Pancreas (tissue), 10 donors: ENCODE measurements at regions not wholly inside any gene's neighbourhood (a gene's known extent, or its start where the extent isn't known, plus 50 kb on each side); places are given as distances from the start of the nearest gene placed in this dataset.

Source experiments
- ATAC-seq, 4 donors: fragments of 200-7000 bp; cut with Tn5 transposase; one replicate each; pipeline versions ENCODE4 v1.8.0 to v1.9.1; 2020; ENCODE audit warnings: mild to moderate bottlenecking in 4 of 4, moderate library complexity in 4 of 4
- DNase-seq, 6 donors: peaks; one replicate each; pipeline ENCODE4 v3.0.0-alpha.2; 2020
- FAIRE-seq: peaks from 2 replicates; lab custom pipeline; 2012; peaks lifted over from hg19 to GRCh38; lab: Jason Lieb, UNC
- H3K27ac ChIP-seq, 4 donors: fragments of 200-600 bp; sonication (generic); 1 replicate in 3 of 4; 2 replicates in 1 of 4; pipeline versions ENCODE4 v1.5.0 to v1.8.0; 2020
- H3K27me3 ChIP-seq, 4 donors: fragments of 200-600 bp; one replicate each; pipeline ENCODE4 v1.8.0; 2021
- H3K36me3 ChIP-seq, 3 donors: fragments of 200-600 bp; sonication (generic) in 1 of 3; one replicate each; pipeline versions ENCODE4 v1.5.0 to v1.8.0; 2020 to 2021
- H3K4me1 ChIP-seq, 3 donors: fragments of 200-600 bp; one replicate each; pipeline ENCODE4 v1.8.0; 2021
- H3K4me3 ChIP-seq, 4 donors: fragments of 200-600 bp; sonication (generic) in 2 of 4; one replicate each; pipeline versions ENCODE4 v1.5.0 to v1.8.0; 2020 to 2021
- H3K9me3 ChIP-seq, 4 donors: fragments of 200-600 bp; one replicate each; pipeline ENCODE4 v1.8.0; 2021
- CTCF ChIP-seq, 4 donors: fragments of 200-600 bp; sonication (generic) in 3 of 4; IDR thresholded peaks; one replicate each; pipeline versions ENCODE4 v1.5.0 to v1.8.0; 2021; ENCODE audit warnings: antibody characterized with exemption in 4 of 4
- WGBS, 2 donors: extraction: QIAGEN DNeasy Blood & Tissue Kit; methylation state at CpG; one replicate each; pipeline ENCODE4 v1.1.7; 2013; 5-methylcytosine and 5-hydroxymethylcytosine counted together
- intact Hi-C, 3 donors: fragments of 100-400 bp; cut with DNase I; formaldehyde crosslinking; loops; one replicate each; pipeline versions ENCODE4 v1.11.1 to v1.14.2; 2022
- donor health status: healthy with polysubstance abuse.
- donor health status: DM: no; HTN: no; CAD: no; lungs with moderate emphysema.
- donor health status: DM: no; HTN: no; CAD: no.
- donor health status: control.
- donor health status: control.
- donor health status: Bipolar disorder and iron deficiency.
- donor health status: DM: yes; HTN: yes; CAD: no.
- donor health status: DM: no; HTN: no; CAD: no.
- donor health status: DM: no; HTN: no; CAD: no.
- donor health status: DM: yes; HTN: yes; CAD: no.

- WGBS, 2 donors: 75 to 93% methylated on average over 3 of the region's 3 CpGs
- intact Hi-C loops: no loop called here
- no peak for DNase-seq
- Histone ChIP-seq H3K27me3 (no peaks in the 10 kb centered on the region), H3K4me3 (no peak overlapping the region), H3K36me3 (no peaks in the 10 kb centered on the region), H3K4me1 (no peaks in the 10 kb centered on the region), H3K9me3 (no peaks in the 10 kb centered on the region), H3K27ac (no peak overlapping the region)
- TF ChIP-seq CTCF (IDR thresholded peaks at IDR 0.05): no peak
- no peak for FAIRE-seq
- no peak for ATAC-seq
These were observed 770.6 kb upstream of the GYPC start for GRCh38 chr2:125885340-125885739.

GRCh38 chr2:125886153-125886552, 769.8 kb upstream of the GYPC start:
- intact Hi-C loops: no loop called here
- Histone ChIP-seq H3K9me3 (no peaks in the 10 kb centered on the region), H3K4me1 (no peaks in the 10 kb centered on the region), H3K36me3 (no peaks in the 10 kb centered on the region), H3K4me3 (no peak overlapping the region), H3K27ac (no peak overlapping the region), H3K27me3 (no peaks in the 10 kb centered on the region)
- DNase-seq (no peak), ATAC-seq (no peak), FAIRE-seq (no peak)
- TF ChIP-seq CTCF (IDR thresholded peaks at IDR 0.05): no peak
- 63 to 74% methylated on average over 4 of the region's 4 CpGs for WGBS, 2 donors

GRCh38 chr2:125901278-125901677, 754.7 kb upstream of the GYPC start:
- no peak for TF ChIP-seq CTCF (IDR thresholded peaks at IDR 0.05)
- H3K9me3 ChIP-seq: no peaks in the 10 kb centered on the region
- no peak for DNase-seq
- no peaks in the 10 kb centered on the region for H3K36me3 ChIP-seq
- no peaks in the 10 kb centered on the region for H3K27me3 ChIP-seq
- intact Hi-C loops: no loop called here
- no peak for FAIRE-seq
- no peaks in the 10 kb centered on the region for H3K4me1 ChIP-seq
- no peak overlapping the region for H3K4me3 ChIP-seq
- ATAC-seq: no peak
- no peak overlapping the region for H3K27ac ChIP-seq

- TF ChIP-seq CTCF (IDR thresholded peaks at IDR 0.05): no peak
- Histone ChIP-seq H3K9me3 (no peaks in the 10 kb centered on the region), H3K4me1 (no peaks in the 10 kb centered on the region), H3K4me3 (no peak overlapping the region), H3K36me3 (no peaks in the 10 kb centered on the region), H3K27ac (no peak overlapping the region), H3K27me3 (no peaks in the 10 kb centered on the region)
- FAIRE-seq (no peak), DNase-seq (no peak), ATAC-seq (no peak)
- WGBS, 2 donors: 38 to 45% methylated on average over 7 of the region's 7 CpGs
- intact Hi-C loops: no loop called here
These were observed 729.9 kb upstream of the GYPC start for GRCh38 chr2:125925891-125926546.

GRCh38 chr2:125935559-125935958, 720.4 kb upstream of the GYPC start:
- FAIRE-seq: no peak

More at GRCh38 chr2:125935559-125935958, 720.4 kb upstream of the GYPC start:
- Histone ChIP-seq H3K36me3 (no peaks in the 10 kb centered on the region), H3K4me1 (no peaks in the 10 kb centered on the region), H3K4me3 (no peak overlapping the region), H3K27ac (no peak overlapping the region), H3K27me3 (no peaks in the 10 kb centered on the region), H3K9me3 (no peaks in the 10 kb centered on the region)
- no peak for TF ChIP-seq CTCF (IDR thresholded peaks at IDR 0.05)
- DNase-seq (no peak), ATAC-seq (no peak)
- 53 to 73% methylated on average over 2 of the region's 2 CpGs for WGBS, 2 donors
- intact Hi-C loops: no loop called here
